HG03135 (cell line): ENCODE measurements at regions not wholly inside any gene's neighbourhood (a gene's known extent, or its start where the extent isn't known, plus 50 kb on each side); places are given as distances from the start of the nearest gene placed in this dataset.
"Not testable (repeated sequence)": the region's sequence is repeated elsewhere in the genome, so short reads cannot be mapped to it uniquely, and the experiment has no call there.

Source experiments
- ATAC-seq: cut with Tn5 transposase; IDR thresholded peaks from one replicate; pipeline ENCODE4 v1.9.1; 2021; ENCODE audit warnings: mild to moderate bottlenecking, moderate library complexity; ENCODE audit not compliant: unreplicated experiment

- ATAC-seq = peak; percentile 92
These were observed 100.3 kb upstream of the MTHFD1L start for GRCh38 chr6:150765067-150765764.

- ATAC-seq = no peak
These were observed 99.1 kb upstream of the MTHFD1L start for GRCh38 chr6:150766201-150766997.

- no peak for ATAC-seq
These were observed 98.3 kb upstream of the MTHFD1L start for GRCh38 chr6:150767161-150767560.

GRCh38 chr6:150767571-150768018 lies 97.9 kb upstream of the MTHFD1L start:
- ATAC-seq = no peak

GRCh38 chr6:150770637-150771036 lies 94.9 kb upstream of the MTHFD1L start:
- ATAC-seq = no peak

DNA sequence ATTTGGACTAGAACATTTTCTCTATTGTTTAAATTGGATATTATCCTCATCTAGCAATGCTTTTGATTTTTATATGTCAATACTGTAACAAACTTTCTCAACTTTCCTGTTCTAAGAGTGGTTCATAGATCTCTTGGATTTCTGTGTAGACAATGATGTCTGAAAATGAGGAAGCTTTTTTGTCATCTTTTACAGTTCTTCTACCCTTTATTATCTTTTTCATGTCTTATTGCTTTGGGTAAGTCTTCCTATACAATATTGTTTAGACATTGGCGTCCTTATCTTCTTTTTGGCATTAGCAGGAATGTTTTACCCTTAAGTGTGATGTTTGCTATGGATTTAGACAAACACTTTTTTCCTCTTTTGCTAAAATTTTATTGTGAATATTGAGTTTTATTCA lies 91.5 kb upstream of the MTHFD1L start:
- no peak for ATAC-seq

DNA sequence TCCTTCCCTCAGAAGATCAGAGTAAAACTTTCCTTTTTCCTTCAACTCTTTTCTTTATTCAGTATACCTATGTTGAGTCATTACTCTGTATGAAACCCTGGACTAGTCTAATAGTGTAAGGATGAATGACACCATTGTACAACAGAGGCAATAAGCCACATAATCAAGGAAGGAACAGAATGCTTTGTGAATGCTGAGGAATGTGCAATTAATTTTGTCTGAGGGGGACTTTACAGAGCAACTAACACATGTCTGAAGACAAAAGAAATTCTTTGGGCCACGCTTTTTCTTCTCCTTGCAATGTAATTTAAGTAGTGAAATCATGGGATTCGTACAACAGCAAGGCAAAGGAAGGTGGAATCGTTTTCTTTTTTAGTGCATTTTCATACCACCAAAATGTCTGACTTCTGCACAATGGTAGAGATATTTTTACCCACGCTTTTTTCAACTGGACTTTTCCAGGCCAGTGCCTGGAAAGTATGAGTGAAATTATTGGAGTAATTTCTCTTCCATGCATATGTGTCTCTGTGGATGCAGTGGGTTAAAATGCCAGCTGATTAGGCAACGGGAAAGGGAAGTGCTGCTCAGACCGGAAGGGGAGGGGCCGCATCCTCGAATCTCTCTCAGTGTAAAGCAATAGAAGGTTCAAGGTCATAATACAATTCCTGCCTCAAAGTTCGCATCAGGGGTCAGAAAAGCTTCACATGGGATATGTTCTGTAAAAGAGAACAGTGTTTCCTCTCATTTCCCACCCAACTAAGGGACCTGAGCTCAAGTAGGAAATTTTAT lies 89.9 kb upstream of the MTHFD1L start:
- no peak for ATAC-seq

DNA sequence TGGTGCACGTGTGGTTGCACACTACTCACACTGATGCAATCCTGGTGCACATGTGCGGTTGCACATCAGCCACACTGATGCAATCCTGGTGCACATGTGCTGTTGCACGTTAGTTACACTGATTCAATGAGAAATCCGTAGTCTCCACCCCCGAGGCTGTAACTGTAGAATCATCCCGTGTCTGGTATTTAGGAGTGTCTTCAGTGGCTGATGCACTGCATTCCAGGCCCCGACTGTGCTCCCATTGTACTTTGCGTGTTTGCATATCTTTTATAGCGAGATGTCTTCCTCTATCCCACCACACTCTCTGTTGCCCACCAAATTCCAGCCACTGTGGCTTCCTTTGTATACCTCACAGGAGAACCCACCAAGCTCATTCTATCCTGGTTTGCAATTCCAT lies 87.8 kb upstream of the MTHFD1L start:
- ATAC-seq = no peak

GRCh38 chr6:150783813-150784212 lies 81.7 kb upstream of the MTHFD1L start:
- no peak for ATAC-seq

GRCh38 chr6:150787429-150787828 lies 78.1 kb upstream of the MTHFD1L start:
- ATAC-seq = no peak

DNA sequence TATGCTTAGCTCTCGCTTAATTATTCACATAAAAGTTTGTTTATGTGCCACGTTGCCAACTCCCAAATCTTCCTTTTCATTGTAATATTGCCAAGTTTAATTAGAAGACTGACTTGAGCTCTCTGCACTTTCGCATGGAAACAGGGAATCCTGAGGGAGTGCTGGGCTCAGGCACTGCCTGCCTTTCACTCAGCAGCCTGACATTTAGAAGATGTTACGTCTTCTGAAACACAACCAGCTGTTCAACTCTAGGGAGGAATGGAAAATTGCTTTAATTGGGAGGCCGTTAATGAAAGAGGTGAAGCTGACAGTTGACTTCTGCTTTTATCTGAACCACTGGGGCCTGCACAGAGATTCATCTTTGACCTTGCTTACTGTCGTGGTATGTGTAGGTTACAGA lies 77.4 kb upstream of the MTHFD1L start:
- ATAC-seq = no peak

DNA sequence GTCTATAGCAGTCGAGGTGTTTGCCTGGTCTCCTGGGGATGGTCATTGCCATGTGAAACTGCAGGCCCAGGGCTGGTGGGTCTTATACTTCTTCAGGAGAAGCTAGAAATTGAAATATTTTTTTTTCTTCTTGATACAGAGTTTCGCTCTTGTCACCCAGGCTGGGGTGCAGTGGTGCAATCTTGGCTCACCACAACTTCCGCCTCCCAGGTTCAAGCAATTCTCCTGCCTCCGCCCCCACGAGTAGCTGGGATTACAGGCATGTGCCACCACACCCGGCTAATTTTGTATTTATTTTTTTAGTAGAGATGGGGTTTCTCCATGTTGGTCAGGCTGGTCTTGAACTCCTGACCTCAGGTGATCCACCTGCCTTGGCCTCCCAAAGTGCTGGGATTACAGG lies 75.6 kb upstream of the MTHFD1L start:
- not testable (repeated sequence) for ATAC-seq

GRCh38 chr6:150791717-150792116 lies 73.8 kb upstream of the MTHFD1L start:
- no peak for ATAC-seq

GRCh38 chr6:150797949-150798348 lies 67.6 kb upstream of the MTHFD1L start:
- no peak for ATAC-seq

DNA sequence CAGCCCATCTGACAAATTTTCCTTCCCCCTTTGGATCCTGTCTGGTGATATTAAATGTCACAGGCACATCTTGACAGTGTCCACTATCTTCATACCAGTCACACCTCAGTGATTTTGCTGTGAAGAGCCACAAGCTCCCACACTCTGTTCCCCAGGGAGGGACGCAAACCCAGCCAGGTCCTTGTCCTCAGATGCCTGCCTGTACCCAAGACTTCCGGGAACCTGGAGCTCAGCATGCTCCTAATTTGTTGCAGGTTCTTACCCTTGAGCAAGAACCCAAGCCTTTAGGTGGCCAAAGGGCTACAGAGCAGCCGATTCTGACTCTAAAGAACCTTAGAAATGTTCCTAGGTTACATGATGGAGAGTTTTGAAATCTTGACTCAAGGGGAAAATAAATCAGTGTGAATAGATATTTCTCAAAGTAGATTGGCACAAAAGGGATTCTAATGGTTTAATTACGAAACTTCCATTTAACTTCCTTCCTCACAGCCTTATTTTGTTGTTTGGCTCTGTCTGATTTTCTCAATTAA lies 66.2 kb upstream of the MTHFD1L start:
- ATAC-seq = no peak

GRCh38 chr6:150800674-150801314 lies 64.7 kb upstream of the MTHFD1L start:
- ATAC-seq = no peak

GRCh38 chr6:150806790-150807189 lies 58.7 kb upstream of the MTHFD1L start:
- ATAC-seq = no peak

- ATAC-seq = peak; percentile 58
These were observed 52.0 kb upstream of the MTHFD1L start for GRCh38 chr6:150813319-150813992.

DNA sequence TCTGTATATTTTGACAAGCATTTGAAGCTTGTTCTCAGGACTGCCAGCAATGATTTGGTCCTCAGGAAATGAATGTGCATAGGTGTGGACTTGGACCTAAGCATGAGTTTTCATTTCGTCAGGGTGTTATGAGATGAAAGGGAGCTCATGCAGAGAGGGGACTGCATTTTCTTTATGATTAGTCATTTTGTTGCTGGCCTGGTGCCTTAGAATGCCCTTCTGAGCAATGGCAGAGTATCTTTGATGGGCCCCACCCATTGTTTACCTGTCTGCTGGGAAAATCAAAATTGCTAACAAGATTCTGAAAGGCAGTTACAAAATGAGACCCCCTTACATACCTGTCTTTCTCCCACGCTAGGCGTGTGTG lies 51.5 kb upstream of the MTHFD1L start:
- ATAC-seq = peak; percentile 50
